Colonic mucosa (tissue), 4 donors: ENCODE measurements at regions not wholly inside any gene's neighbourhood (a gene's known extent, or its start where the extent isn't known, plus 50 kb on each side); places are given as distances from the start of the nearest gene placed in this dataset.
"Not testable (repeated sequence)": the region's sequence is repeated elsewhere in the genome, so short reads cannot be mapped to it uniquely, and the experiment has no call there.

Experiments
- DNase-seq: peaks from one replicate; pipeline ENCODE4 v3.0.0-alpha.2; 2020
- H3K27ac ChIP-seq: fragments of 200-600 bp; one replicate; pipeline ENCODE4 v1.8.0; 2021
- H3K27me3 ChIP-seq: fragments of 200-600 bp; one replicate; pipeline ENCODE4 v1.8.0; 2021
- H3K36me3 ChIP-seq: fragments of 200-600 bp; one replicate; pipeline ENCODE4 v1.8.0; 2021
- H3K4me1 ChIP-seq: fragments of 200-600 bp; one replicate; pipeline ENCODE4 v1.8.0; 2021; ENCODE audit warnings: mild to moderate bottlenecking
- H3K4me3 ChIP-seq: fragments of 200-600 bp; one replicate; pipeline ENCODE4 v1.8.0; 2021
- H3K9ac ChIP-seq, 2 donors: one replicate each; pipeline ENCODE4 v1.7.0; 2013; ENCODE audit warnings: control low read depth in 2 of 2, low read depth in 2 of 2, low read length in 2 of 2
- H3K9me3 ChIP-seq: fragments of 200-600 bp; one replicate; pipeline ENCODE4 v1.8.0; 2021
- CTCF ChIP-seq: fragments of 200-600 bp; IDR thresholded peaks from one replicate; pipeline ENCODE4 v1.8.0; 2022; ENCODE audit warnings: antibody characterized with exemption, mild to moderate bottlenecking
- intact Hi-C: fragments of 100-400 bp; cut with DNase I; formaldehyde crosslinking; loops from one replicate; pipeline ENCODE4 v1.14.1; 2022
- donor health status: healthy.
- donor health status: DM: no; HTN: no; CAD: no.
- donor health status: DM: no; HTN: no; CAD: no.

DNA sequence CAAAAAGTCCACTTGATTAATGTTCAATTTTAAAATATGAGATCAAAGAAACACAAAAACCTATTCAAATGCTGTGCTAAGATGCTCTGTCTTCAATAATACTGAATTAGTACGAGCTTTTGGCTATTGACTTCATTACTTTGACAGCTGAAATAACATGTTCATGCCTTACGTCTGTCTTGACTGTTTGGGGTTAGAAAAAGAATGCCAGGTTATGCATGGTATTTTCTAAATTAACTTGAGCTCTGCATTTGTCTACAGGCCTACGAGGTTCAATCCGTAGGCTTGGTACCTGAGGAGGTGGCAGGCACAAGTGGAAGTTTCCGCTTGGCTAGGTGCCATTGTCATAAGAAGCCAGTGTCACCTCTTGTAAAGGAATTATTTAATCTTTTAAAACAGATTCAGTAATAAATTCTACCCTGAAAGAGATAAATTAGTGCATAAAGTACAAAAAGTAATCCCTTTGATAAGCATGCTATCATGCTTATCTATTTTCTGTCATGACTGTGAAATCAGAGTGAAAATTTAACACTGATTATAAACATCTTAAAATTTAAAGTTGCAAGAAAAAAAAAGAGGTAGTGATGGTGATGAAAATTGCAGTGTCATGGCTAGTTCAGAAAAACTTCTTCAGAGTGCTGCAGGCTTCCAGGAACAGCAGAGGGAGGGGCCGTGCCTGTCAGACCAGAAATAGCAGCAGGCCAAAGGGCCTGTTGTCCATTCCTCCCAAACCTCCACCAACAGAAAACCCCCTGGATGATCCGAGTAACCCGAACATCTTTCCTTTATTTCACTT lies 115.7 kb downstream of the ARRDC4 start:
- no peaks in the 10 kb centered on the region for H3K9me3 ChIP-seq
- H3K27me3 ChIP-seq: no peaks in the 10 kb centered on the region
- no peak for TF ChIP-seq CTCF
- no peaks in the 10 kb centered on the region for H3K4me1 ChIP-seq
- H3K9ac ChIP-seq: no peak overlapping the region
- intact Hi-C loops: no loop called here
- no peaks in the 10 kb centered on the region for H3K36me3 ChIP-seq
- peak overlapping the region; percentile 11 for H3K27ac ChIP-seq
- DNase-seq: no peak
- no peak overlapping the region for H3K4me3 ChIP-seq

GRCh38 chr15:98077186-98077585 lies 116.7 kb downstream of the ARRDC4 start:
- H3K36me3 ChIP-seq: no peaks in the 10 kb centered on the region
- H3K27me3 ChIP-seq: no peaks in the 10 kb centered on the region
- TF ChIP-seq CTCF: no peak
- DNase-seq: peak; percentile 31
- no peak overlapping the region for H3K27ac ChIP-seq
- no peak overlapping the region for H3K9ac ChIP-seq
- H3K9me3 ChIP-seq: no peaks in the 10 kb centered on the region
- H3K4me3 ChIP-seq: no peak overlapping the region
- intact Hi-C loops: no loop called here
- no peaks in the 10 kb centered on the region for H3K4me1 ChIP-seq

- H3K9ac ChIP-seq: no peak overlapping the region
- H3K9me3 ChIP-seq: no peaks in the 10 kb centered on the region
- no peak overlapping the region for H3K27ac ChIP-seq
- H3K27me3 ChIP-seq: no peaks in the 10 kb centered on the region
- H3K4me1 ChIP-seq: no peaks in the 10 kb centered on the region
- intact Hi-C loops: no loop called here
- TF ChIP-seq CTCF: no peak
- DNase-seq: no peak
- H3K36me3 ChIP-seq: no peaks in the 10 kb centered on the region
- H3K4me3 ChIP-seq: no peak overlapping the region
Observed at GRCh38 chr15:98080791-98081190, 120.3 kb downstream of the ARRDC4 start.

- no peak overlapping the region for H3K4me3 ChIP-seq
- DNase-seq: no peak
- no peaks in the 10 kb centered on the region for H3K9me3 ChIP-seq
- no peak for TF ChIP-seq CTCF
- H3K9ac ChIP-seq: no peak overlapping the region
- no peaks in the 10 kb centered on the region for H3K36me3 ChIP-seq
- no peak overlapping the region for H3K27ac ChIP-seq
- intact Hi-C loops: no loop called here
- H3K27me3 ChIP-seq: no peaks in the 10 kb centered on the region
- H3K4me1 ChIP-seq: no peaks in the 10 kb centered on the region
Observed at GRCh38 chr15:98083203-98083910, 122.9 kb downstream of the ARRDC4 start.

DNA sequence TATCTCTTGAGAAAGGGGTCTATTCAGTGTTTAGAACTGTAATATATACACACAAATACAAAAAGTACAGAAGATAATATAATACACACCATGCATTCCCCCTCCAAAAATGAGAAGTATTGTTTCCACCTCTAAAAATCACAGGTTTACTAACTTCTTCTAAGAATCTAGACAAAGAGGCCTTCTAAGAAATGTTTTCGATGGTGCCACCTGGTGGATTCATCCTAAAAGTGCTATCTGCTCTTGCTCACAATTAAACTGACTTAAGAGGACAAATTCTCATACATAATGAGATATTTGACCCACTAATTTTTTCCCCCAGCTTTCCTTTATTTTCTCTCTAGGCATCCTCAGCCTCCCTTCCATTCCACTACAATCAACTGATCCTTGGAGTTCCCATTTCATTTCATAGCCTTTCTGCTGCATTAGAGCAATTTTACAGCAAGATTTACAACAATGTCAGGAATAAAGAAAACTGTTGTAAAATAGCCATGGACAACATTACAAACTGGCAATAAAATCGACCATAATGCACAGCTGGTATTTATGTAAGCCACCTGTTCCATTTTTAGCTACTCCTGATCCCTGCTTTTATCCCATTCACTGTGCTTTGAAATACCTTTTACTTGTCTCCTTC lies 124.6 kb downstream of the ARRDC4 start:
- H3K27ac ChIP-seq: no peak overlapping the region
- H3K9ac ChIP-seq: no peak overlapping the region
- peak; percentile 51 for TF ChIP-seq CTCF
- no peak overlapping the region for H3K4me3 ChIP-seq
- DNase-seq: peak; percentile 63
- no peaks in the 10 kb centered on the region for H3K27me3 ChIP-seq
- H3K4me1 ChIP-seq: no peaks in the 10 kb centered on the region
- intact Hi-C loops: no loop called here
- no peaks in the 10 kb centered on the region for H3K36me3 ChIP-seq
- no peaks in the 10 kb centered on the region for H3K9me3 ChIP-seq

GRCh38 chr15:98088307-98088945 lies 127.9 kb downstream of the ARRDC4 start:
- H3K9ac ChIP-seq, H3K27ac ChIP-seq, H3K9me3 ChIP-seq, H3K27me3 ChIP-seq, H3K4me1 ChIP-seq, DNase-seq, intact Hi-C loops, H3K4me3 ChIP-seq, H3K36me3 ChIP-seq: not testable (repeated sequence)

- H3K36me3 ChIP-seq, H3K4me1 ChIP-seq, intact Hi-C loops, H3K27me3 ChIP-seq, H3K4me3 ChIP-seq, DNase-seq, H3K27ac ChIP-seq, H3K9ac ChIP-seq, H3K9me3 ChIP-seq: not testable (repeated sequence)
Observed at GRCh38 chr15:98089352-98089751, 128.8 kb downstream of the ARRDC4 start.

GRCh38 chr15:98097986-98098385 lies 137.5 kb downstream of the ARRDC4 start:
- intact Hi-C loops, DNase-seq, H3K27me3 ChIP-seq, H3K36me3 ChIP-seq, H3K27ac ChIP-seq, H3K4me1 ChIP-seq, H3K9ac ChIP-seq, H3K4me3 ChIP-seq, H3K9me3 ChIP-seq: not testable (repeated sequence)
